Endothelial cell of umbilical vein (primary cell): ENCODE measurements at regions not wholly inside any gene's neighbourhood (a gene's known extent, or its start where the extent isn't known, plus 50 kb on each side); places are given as distances from the start of the nearest gene placed in this dataset.

Experiments
- BruUV-seq: library from RNA; stranded (reverse); fragments of 400-500 nt; replicated peaks from 2 replicates; lab custom pipeline; 2021; lab: Mats Ljungman, UMichigan
- CTCF ChIA-PET: fragments of 300-600, 350-600 bp; sonication (Branson Sonifier 250); formaldehyde crosslinking; loops from one replicate; lab custom pipeline; 2021; ENCODE audit warnings: antibody characterized with exemption, inconsistent platforms; lab: Charles Lee
- POLR2A ChIA-PET: fragments of 300-600, 350-600 bp; sonication (Branson Sonifier 250); formaldehyde crosslinking; loops from one replicate; lab custom pipeline; 2021; ENCODE audit warnings: antibody characterized with exemption, inconsistent platforms; lab: Charles Lee
- DNase-seq: peaks from one replicate; pipeline ENCODE4 v3.0.0-alpha.2; 2011; ENCODE audit warnings: low read depth, low spot score
- FAIRE-seq: peaks from 2 replicates; lab custom pipeline; 2011; peaks lifted over from hg19 to GRCh38; lab: Jason Lieb, UNC
- H2AFZ ChIP-seq: 2 replicates; pipeline ENCODE4 v1.6.0; 2012; ENCODE audit warnings: low read depth, low read length, control low read depth, inconsistent platforms
- H3K27ac ChIP-seq: 2 replicates; pipeline ENCODE4 v1.5.1; 2011; ENCODE audit warnings: low read depth, mild to moderate bottlenecking, control low read depth, low read length, moderate library complexity; ENCODE audit not compliant: insufficient read depth
- H3K27me3 ChIP-seq, 2 experiments: 2 replicates each; pipeline versions ENCODE4 v1.6.0 to v1.6.1; 2011; ENCODE audit warnings: low read length in 2 of 2, mixed read lengths in 1 of 2; ENCODE audit not compliant: control insufficient read depth in 2 of 2, insufficient read depth in 2 of 2
- H3K36me3 ChIP-seq, 2 experiments: 2 replicates in 1 of 2; 3 replicates in 1 of 2; pipeline ENCODE4 v1.5.1; 2011; ENCODE audit warnings: low read length in 2 of 2, mild to moderate bottlenecking in 1 of 2, moderate library complexity in 1 of 2; ENCODE audit not compliant: control insufficient read depth in 2 of 2, insufficient read depth in 2 of 2; ENCODE audit errors: extremely low read depth in 1 of 2
- H3K4me1 ChIP-seq: 3 replicates; pipeline ENCODE4 v1.5.1; 2011; ENCODE audit warnings: mild to moderate bottlenecking, low read length; ENCODE audit not compliant: control insufficient read depth, insufficient read depth; ENCODE audit errors: extremely low read depth
- H3K4me2 ChIP-seq: 2 replicates; pipeline ENCODE4 v1.6.1; 2011; ENCODE audit warnings: low read length, control low read depth, mixed read lengths; ENCODE audit not compliant: insufficient read depth
- H3K4me3 ChIP-seq, 3 experiments: fragments of 200-600 bp in 1 of 3; sonication (generic), shearing (Covaris generic) in 1 of 3; replicated peaks in 1 of 3; 2 replicates each; pipeline ENCODE4 v1.5.1; 2011 to 2016; ENCODE audit warnings: control low read depth in 3 of 3, low read length in 3 of 3, mild to moderate bottlenecking in 2 of 3, inconsistent platforms in 1 of 3, low read depth in 1 of 3, moderate library complexity in 1 of 3; ENCODE audit not compliant: insufficient read depth in 1 of 3
- H3K79me2 ChIP-seq: 2 replicates; pipeline ENCODE4 v1.6.0; 2012; ENCODE audit warnings: low read length, inconsistent platforms; ENCODE audit not compliant: control insufficient read depth, insufficient read depth
- H3K9ac ChIP-seq: replicated peaks from 2 replicates; pipeline ENCODE3; 2011; ENCODE audit warnings: low read length, control low read depth; ENCODE audit not compliant: insufficient read depth; ENCODE audit errors: extremely low read depth
- H3K9me1 ChIP-seq: replicated peaks from 3 replicates; pipeline ENCODE4 v1.6.0; 2011; ENCODE audit warnings: mild to moderate bottlenecking, low read length; ENCODE audit not compliant: control insufficient read depth, insufficient read depth; ENCODE audit errors: extremely low read depth
- H3K9me3 ChIP-seq: replicated peaks from 2 replicates; pipeline ENCODE4 v1.5.1; 2012; ENCODE audit warnings: low read length, inconsistent platforms; ENCODE audit not compliant: control insufficient read depth, insufficient read depth
- H4K20me1 ChIP-seq: replicated peaks from 2 replicates; pipeline ENCODE3; 2011; ENCODE audit warnings: mild to moderate bottlenecking, low read length; ENCODE audit not compliant: control insufficient read depth, insufficient read depth; ENCODE audit errors: extremely low read depth
- CTCF ChIP-seq, 2 donors: IDR thresholded peaks; 1 replicate in 1 of 2; 2 replicates in 1 of 2; pipeline ENCODE4 v1.5.1; 2011; ENCODE audit warnings: low read length in 2 of 2, mild to moderate bottlenecking in 2 of 2, moderate library complexity in 2 of 2, control low read depth in 1 of 2, inconsistent platforms in 1 of 2, low read depth in 1 of 2; ENCODE audit not compliant: insufficient read depth in 1 of 2; ENCODE audit errors: extremely low read depth in 1 of 2
- EZH2 ChIP-seq: IDR thresholded peaks from 2 replicates; pipeline ENCODE4 v1.6.1; 2012; ENCODE audit warnings: borderline replicate concordance, low read depth, mild to moderate bottlenecking, moderate library complexity, low read length, inconsistent platforms; ENCODE audit not compliant: severe bottlenecking
- FOS ChIP-seq: IDR thresholded peaks from 2 replicates; pipeline ENCODE4 v1.6.1; 2011; ENCODE audit warnings: mild to moderate bottlenecking, low read length, moderate library complexity, borderline replicate concordance; ENCODE audit not compliant: insufficient read depth
- GATA2 ChIP-seq: IDR thresholded peaks from 2 replicates; pipeline ENCODE4 v1.7.0; 2011; ENCODE audit warnings: low read depth, mild to moderate bottlenecking, moderate library complexity, mixed read lengths, low read length; ENCODE audit not compliant: insufficient read length, insufficient read depth
- JUN ChIP-seq: IDR thresholded peaks from 2 replicates; pipeline ENCODE4 v1.6.1; 2011; ENCODE audit warnings: borderline replicate concordance, low read depth; ENCODE audit not compliant: insufficient read length, insufficient read depth
- MYC ChIP-seq: IDR thresholded peaks from one replicate; pipeline ENCODE4 v1.6.1; 2011; ENCODE audit warnings: mild to moderate bottlenecking, low read depth, low read length
- POLR2A ChIP-seq: IDR thresholded peaks from 2 replicates; pipeline ENCODE4 v1.6.1; 2012; ENCODE audit warnings: low read depth, mild to moderate bottlenecking, control low read depth, low read length
- POLR2AphosphoS5 ChIP-seq: IDR thresholded peaks from 2 replicates; pipeline ENCODE4 v1.6.1; 2012; ENCODE audit warnings: low read depth, mild to moderate bottlenecking, control low read depth, low read length, moderate library complexity; ENCODE audit not compliant: insufficient read depth
- dilution Hi-C: fragments of 300-500 bp; cut with MboI; formaldehyde crosslinking; loops from one replicate; pipeline ENCODE4 v1.15.0; 2019; ENCODE audit warnings: low sequenced_read_pairs; ENCODE audit not compliant: extremely low pct_ligation_motif_present
- intact Hi-C: fragments of 100-400 bp; cut with micrococcal nuclease; formaldehyde crosslinking; loops from one replicate; pipeline ENCODE4 v1.10.0; 2022
- TF ChIP-seq, protein P1 (sequence below): IDR thresholded peaks from 2 replicates; pipeline ENCODE4 v1.6.1; 2011; ENCODE audit not compliant: insufficient read depth, insufficient read length

DNA sequence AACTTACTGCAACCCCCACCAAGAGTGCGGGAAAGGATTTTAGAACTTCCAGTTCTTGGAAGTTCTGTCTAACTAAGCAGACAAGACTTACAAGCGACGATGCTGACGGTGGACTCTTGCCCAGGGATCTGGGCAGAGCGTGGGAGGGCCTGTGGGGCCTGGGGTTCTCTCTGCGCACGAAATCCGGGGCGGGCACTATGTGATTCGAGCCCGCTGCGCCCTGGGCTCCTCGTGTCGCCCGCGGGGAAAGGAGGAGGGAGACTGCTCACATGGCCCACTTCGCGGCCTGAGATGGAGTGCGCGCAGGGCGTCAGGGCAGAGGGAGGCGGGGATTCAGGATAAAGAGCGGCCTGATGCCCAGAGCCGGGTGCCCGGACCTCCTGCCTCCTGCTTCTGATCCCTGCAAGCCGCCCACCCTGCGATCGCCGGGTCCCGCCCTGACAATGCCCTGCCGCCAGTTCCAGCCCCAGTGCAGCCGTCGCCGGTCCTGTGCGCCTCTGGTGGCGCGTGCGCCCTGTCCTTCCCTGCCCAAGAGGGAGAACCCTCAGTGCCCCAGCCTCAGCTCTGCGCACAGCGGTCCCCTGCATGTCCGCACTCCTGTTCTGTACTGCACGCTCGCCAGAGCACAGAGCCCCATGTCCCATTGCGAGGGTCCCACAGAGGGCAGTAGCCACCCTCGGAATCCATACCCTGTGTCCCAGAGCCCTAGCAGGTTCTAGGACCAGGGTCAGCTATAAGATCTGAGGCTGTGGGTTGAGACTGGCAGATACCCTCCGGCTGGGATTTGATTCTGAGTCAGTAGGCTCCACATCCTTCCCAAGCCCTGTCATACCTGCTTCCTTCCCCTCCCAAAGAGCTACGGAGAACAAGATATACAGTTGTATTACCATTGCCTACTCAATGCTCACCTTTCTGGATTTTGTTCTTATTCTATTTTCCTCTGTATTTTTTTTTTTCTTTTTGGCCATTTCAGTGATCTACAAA lies 99.4 kb upstream of the TMEM106B start:
- FAIRE-seq: no peak
- H3K9ac ChIP-seq: no peak overlapping the region
- H3K36me3 ChIP-seq: no peaks in the 10 kb centered on the region
- no peaks in the 10 kb centered on the region for H3K9me3 ChIP-seq
- H3K4me2 ChIP-seq: peak overlapping the region; percentile 27
- DNase-seq: peak; percentile 38
- peak overlapping the region in 2 of 3 experiments; percentile 18 to 28 for H3K4me3 ChIP-seq
- H3K9me1 ChIP-seq: no peaks in the 10 kb centered on the region
- no peaks in the 10 kb centered on the region for H3K79me2 ChIP-seq
- dilution Hi-C loops: no loop called here
- H3K4me1 ChIP-seq: no peaks in the 10 kb centered on the region
- ChIA-PET CTCF (interaction anchor here (0.7 to 1.4 kb wide), 3 partner anchors 9 to 347 kb away, joined by 3 to 4 read pairs (median 3); no protein-coding TSS in a partner anchor), POLR2A (no interaction called here)
- intact Hi-C loops: no loop called here
- H3K27ac ChIP-seq: no peak overlapping the region
- no peak for TF ChIP-seq MYC
- no peak for TF ChIP-seq POLR2AphosphoS5
- TF ChIP-seq, protein P1, sequence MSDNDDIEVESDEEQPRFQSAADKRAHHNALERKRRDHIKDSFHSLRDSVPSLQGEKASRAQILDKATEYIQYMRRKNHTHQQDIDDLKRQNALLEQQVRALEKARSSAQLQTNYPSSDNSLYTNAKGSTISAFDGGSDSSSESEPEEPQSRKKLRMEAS: no peak
- TF ChIP-seq EZH2: no peak
- TF ChIP-seq POLR2A: no peak
- no peak for TF ChIP-seq CTCF (IDR thresholded peaks at IDR 0.05; ENCODE audit: extremely low read depth in 1 of 2, insufficient read depth in 1 of 2, low read depth in 1 of 2, low read length in 2 of 2)
- no peak for TF ChIP-seq FOS
- TF ChIP-seq GATA2: no peak
- no peak for TF ChIP-seq JUN
- H4K20me1 ChIP-seq: no peaks in the 10 kb centered on the region
- H2AFZ ChIP-seq: peak overlapping the region; percentile 80
- no TSS peak for BruUV-seq
- peaks cover 6 to 19% of the 10 kb centered on the region in 2 experiments for H3K27me3 ChIP-seq
